Activated CD4-positive, alpha-beta T cell treated with anti-CD3 and anti-CD28 coated beads, Interleukin-10, Interleukin-2, amounts not matched to agents 100 ng/mL and 50 ng/mL, durations not matched to agents 16 hours and 8 hours (primary cell): ENCODE measurements at regions not wholly inside any gene's neighbourhood (a gene's known extent, or its start where the extent isn't known, plus 50 kb on each side); places are given as distances from the start of the nearest gene placed in this dataset.
"Not testable (repeated sequence)": the region's sequence is repeated elsewhere in the genome, so short reads cannot be mapped to it uniquely, and the experiment has no call there.

Source experiments
- DNase-seq: peaks from one replicate; pipeline ENCODE4 v3.0.0-alpha.2; 2020

GRCh38 chr21:32886339-32886738, 114.8 kb upstream of the PAXBP1 start:
- peak; percentile 32 for DNase-seq

GRCh38 chr21:32887026-32887425, 115.5 kb upstream of the PAXBP1 start:
- DNase-seq, result no peak

GRCh38 chr21:32888971-32889370, 117.4 kb upstream of the PAXBP1 start:
- DNase-seq, result no peak

- DNase-seq, result no peak
Observed at GRCh38 chr21:32889596-32889995, 118.0 kb upstream of the PAXBP1 start.

GRCh38 chr21:32894321-32894720, 122.8 kb upstream of the PAXBP1 start:
- no peak for DNase-seq

- no peak for DNase-seq
Observed at GRCh38 chr21:32900814-32901213, 124.9 kb upstream of the OLIG2 start.

GRCh38 chr21:32907521-32907920, 118.2 kb upstream of the OLIG2 start:
- no peak for DNase-seq

- no peak for DNase-seq
Observed at GRCh38 chr21:32908534-32908933, 117.2 kb upstream of the OLIG2 start.

- DNase-seq, result no peak
Observed at GRCh38 chr21:32909393-32909792, 116.3 kb upstream of the OLIG2 start.

GRCh38 chr21:32914424-32915039, 111.2 kb upstream of the OLIG2 start:
- DNase-seq, result peak; percentile 52

- DNase-seq, result no peak
Observed at GRCh38 chr21:32915099-32915498, 110.6 kb upstream of the OLIG2 start.

GRCh38 chr21:32916088-32916487, 109.6 kb upstream of the OLIG2 start:
- DNase-seq, result no peak

- DNase-seq, result peak; percentile 19
Observed at GRCh38 chr21:32916522-32917099, 109.1 kb upstream of the OLIG2 start.

- no peak for DNase-seq
Observed at GRCh38 chr21:32917362-32918135, 108.2 kb upstream of the OLIG2 start.

- no peak for DNase-seq
Observed at GRCh38 chr21:32918478-32919120, 107.1 kb upstream of the OLIG2 start.

- no peak for DNase-seq
Observed at GRCh38 chr21:32920474-32920873, 105.3 kb upstream of the OLIG2 start.

GRCh38 chr21:32921632-32922230, 104.0 kb upstream of the OLIG2 start:
- peak; percentile 40 for DNase-seq

GRCh38 chr21:32925098-32925497, 100.6 kb upstream of the OLIG2 start:
- DNase-seq, result no peak

GRCh38 chr21:32929633-32930038, 96.1 kb upstream of the OLIG2 start:
- DNase-seq, result peak; percentile 71

- DNase-seq, result no peak
Observed at GRCh38 chr21:32930673-32931072, 95.1 kb upstream of the OLIG2 start.

- DNase-seq, result not testable (repeated sequence)
Observed at GRCh38 chr21:32934068-32934467, 91.7 kb upstream of the OLIG2 start.

- DNase-seq, result no peak
Observed at GRCh38 chr21:32934829-32935228, 90.9 kb upstream of the OLIG2 start.
